H9 (cell line): ENCODE measurements at regions not wholly inside any gene's neighbourhood (a gene's known extent, or its start where the extent isn't known, plus 50 kb on each side); places are given as distances from the start of the nearest gene placed in this dataset.

Experiments
- DNase-seq: peaks from one replicate; pipeline ENCODE4 v3.0.0-alpha.2; 2017
- H2AFZ ChIP-seq: one replicate; pipeline ENCODE4 v1.6.1; 2013; ENCODE audit warnings: mild to moderate bottlenecking, low read length, control low read depth, moderate library complexity
- H2AK5ac ChIP-seq: 2 replicates; pipeline ENCODE4 v1.6.1; 2013; ENCODE audit warnings: low read length, control low read depth, mixed read lengths; ENCODE audit not compliant: insufficient read length
- H2BK120ac ChIP-seq: one replicate; pipeline ENCODE4 v1.6.1; 2013; ENCODE audit warnings: low read depth, mild to moderate bottlenecking, low read length, control low read depth, inconsistent platforms; ENCODE audit not compliant: poor library complexity, severe bottlenecking
- H2BK12ac ChIP-seq: 2 replicates; pipeline ENCODE4 v1.6.1; 2013; ENCODE audit warnings: low read length, control low read depth, mixed read lengths, low read depth; ENCODE audit not compliant: insufficient read length
- H2BK15ac ChIP-seq: 2 replicates; pipeline ENCODE4 v1.6.1; 2013; ENCODE audit warnings: low read depth, low read length, control low read depth
- H2BK20ac ChIP-seq: one replicate; pipeline ENCODE4 v1.6.1; 2013; ENCODE audit warnings: low read depth, mild to moderate bottlenecking, low read length, control low read depth, inconsistent platforms; ENCODE audit not compliant: poor library complexity, severe bottlenecking
- H2BK5ac ChIP-seq: 2 replicates; pipeline ENCODE4 v1.6.1; 2013; ENCODE audit warnings: low read length, control low read depth, mixed read lengths; ENCODE audit not compliant: insufficient read length
- H3K14ac ChIP-seq: 2 replicates; pipeline ENCODE4 v1.6.1; 2013; ENCODE audit warnings: low read length, control low read depth; ENCODE audit not compliant: insufficient read depth
- H3K18ac ChIP-seq: 2 replicates; pipeline ENCODE4 v1.6.1; 2013; ENCODE audit warnings: low read depth, mild to moderate bottlenecking, mixed read lengths, low read length, control low read depth; ENCODE audit not compliant: insufficient read length
- H3K23ac ChIP-seq: 2 replicates; pipeline ENCODE4 v1.6.1; 2013; ENCODE audit warnings: low read length, control low read depth, mixed read lengths, low read depth; ENCODE audit not compliant: insufficient read length
- H3K23me2 ChIP-seq: 2 replicates; pipeline ENCODE4 v1.6.1; 2013; ENCODE audit warnings: low read depth, mild to moderate bottlenecking, mixed read lengths, low read length, control low read depth; ENCODE audit not compliant: insufficient read length, poor library complexity, severe bottlenecking
- H3K27ac ChIP-seq: 2 replicates; pipeline ENCODE4 v1.5.1; 2013; ENCODE audit warnings: low read length, control low read depth, mixed read lengths, low read depth; ENCODE audit not compliant: insufficient read length
- H3K27me3 ChIP-seq: 2 replicates; pipeline ENCODE4 v1.6.1; 2013; ENCODE audit warnings: low read length, control low read depth, inconsistent platforms; ENCODE audit not compliant: insufficient read depth
- H3K4ac ChIP-seq: 2 replicates; pipeline ENCODE4 v1.6.1; 2013; ENCODE audit warnings: low read depth, mild to moderate bottlenecking, control low read depth, inconsistent platforms, low read length, moderate library complexity
- H3K4me1 ChIP-seq: 2 replicates; pipeline ENCODE4 v1.6.1; 2013; ENCODE audit warnings: low read length, control low read depth, inconsistent platforms; ENCODE audit not compliant: insufficient read depth
- H3K4me2 ChIP-seq: 2 replicates; pipeline ENCODE4 v1.6.1; 2013; ENCODE audit warnings: low read length, control low read depth, mixed read lengths; ENCODE audit not compliant: insufficient read length, insufficient read depth
- H3K56ac ChIP-seq: 2 replicates; pipeline ENCODE4 v1.6.1; 2013; ENCODE audit warnings: low read depth, mild to moderate bottlenecking, mixed read lengths, low read length, control low read depth; ENCODE audit not compliant: insufficient read length
- H3K79me1 ChIP-seq: 2 replicates; pipeline ENCODE4 v1.6.1; 2013; ENCODE audit warnings: low read depth, mild to moderate bottlenecking, moderate library complexity, low read length, control low read depth, inconsistent platforms; ENCODE audit not compliant: insufficient read depth, poor library complexity, severe bottlenecking
- H3K79me2 ChIP-seq: 2 replicates; pipeline ENCODE4 v1.6.1; 2013; ENCODE audit warnings: low read length, control low read depth, inconsistent platforms; ENCODE audit not compliant: insufficient read depth
- H3K9ac ChIP-seq: 2 replicates; pipeline ENCODE4 v1.6.1; 2013; ENCODE audit warnings: low read length, control low read depth, mixed read lengths; ENCODE audit not compliant: insufficient read length; ENCODE audit errors: extremely low read depth
- H3K9me3 ChIP-seq: one replicate; pipeline ENCODE4 v1.6.1; 2013; ENCODE audit warnings: low read depth, low read length, inconsistent platforms; ENCODE audit not compliant: control insufficient read depth
- H3T11ph ChIP-seq: one replicate; pipeline ENCODE4 v1.6.1; 2013; ENCODE audit warnings: mild to moderate bottlenecking, low read length, control low read depth, inconsistent platforms
- H4K20me1 ChIP-seq: one replicate; pipeline ENCODE4 v1.6.1; 2013; ENCODE audit not compliant: control insufficient read depth, insufficient read length, insufficient read depth
- H4K5ac ChIP-seq: 2 replicates; pipeline ENCODE4 v1.6.1; 2013; ENCODE audit warnings: low read depth, mild to moderate bottlenecking, mixed read lengths, low read length, control low read depth; ENCODE audit not compliant: insufficient read length
- H4K8ac ChIP-seq: replicated peaks from 2 replicates; pipeline ENCODE4 v1.6.1; 2013; ENCODE audit warnings: low read length, control low read depth, mixed read lengths, low read depth; ENCODE audit not compliant: insufficient read length
- H4K91ac ChIP-seq: 2 replicates; pipeline ENCODE4 v1.6.1; 2013; ENCODE audit warnings: low read depth, mild to moderate bottlenecking, moderate library complexity, mixed read lengths, low read length, control low read depth; ENCODE audit not compliant: insufficient read length
- H3K27ac Mint-ChIP-seq, 3 experiments: 2 replicates in 2 of 3; 3 replicates in 1 of 3; pipeline ENCODE4 v1.8.0; 2020 to 2021; ENCODE audit warnings: mixed read lengths in 3 of 3, mild to moderate bottlenecking in 1 of 3, moderate library complexity in 1 of 3
- H3K27me3 Mint-ChIP-seq: 2 replicates; pipeline ENCODE4 v1.8.0; 2021; ENCODE audit warnings: low read depth, mild to moderate bottlenecking, moderate library complexity, mixed read lengths
- H3K36me3 Mint-ChIP-seq, 3 experiments: 2 replicates in 2 of 3; 3 replicates in 1 of 3; pipeline ENCODE4 v1.8.0; 2020 to 2021; ENCODE audit warnings: low read depth in 3 of 3, mixed read lengths in 3 of 3; ENCODE audit not compliant: insufficient read depth in 1 of 3
- H3K4me1 Mint-ChIP-seq, 2 experiments: 2 replicates each; pipeline ENCODE4 v1.8.0; 2020; ENCODE audit warnings: mixed read lengths in 2 of 2
- H3K4me3 Mint-ChIP-seq, 2 experiments: 2 replicates in 1 of 2; 3 replicates in 1 of 2; pipeline ENCODE4 v1.8.0; 2020 to 2021; ENCODE audit warnings: mild to moderate bottlenecking in 2 of 2, mixed read lengths in 2 of 2, moderate library complexity in 1 of 2
- H3K9me3 Mint-ChIP-seq, 2 experiments: 2 replicates in 1 of 2; 3 replicates in 1 of 2; pipeline ENCODE4 v1.8.0; 2020; ENCODE audit warnings: mild to moderate bottlenecking in 2 of 2, mixed read lengths in 2 of 2, moderate library complexity in 1 of 2
- WGBS: extraction: QIAGEN DNeasy Blood & Tissue Kit; methylation state at CpG from one replicate; pipeline ENCODE4 v1.1.7; 2013; ENCODE audit warnings: missing lambda C conversion rate, low lambda C conversion rate, mixed read lengths; ENCODE audit not compliant: insufficient read length; ENCODE audit errors: extremely low coverage; 5-methylcytosine and 5-hydroxymethylcytosine counted together
- TF ChIP-seq, protein P1 (sequence below): fragments of 200-600 bp; sonication (generic); conservative IDR thresholded peaks from 3 replicates; pipeline ENCODE4 v1.8.0; 2021; ENCODE audit warnings: antibody characterized with exemption, mild to moderate bottlenecking

DNA sequence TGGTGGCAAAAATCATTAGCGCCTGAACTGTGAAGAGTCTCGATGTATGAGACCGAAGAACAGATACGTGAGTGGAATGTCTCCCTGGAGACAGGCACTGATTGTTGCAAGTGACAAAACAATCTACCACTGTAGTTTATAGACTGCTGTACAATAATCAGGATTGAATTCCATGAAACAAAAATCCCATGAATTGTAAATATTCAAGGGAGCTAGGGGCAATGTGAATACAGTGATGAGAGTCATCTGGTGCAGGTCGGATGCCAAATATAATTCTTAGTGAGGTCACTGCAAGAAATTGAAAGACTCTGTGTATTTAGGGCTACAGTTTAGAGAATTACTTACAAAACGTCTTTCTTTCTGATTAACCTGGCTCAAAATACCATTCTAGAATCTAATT, 594.4 kb upstream of the VSTM2A start:
- Histone ChIP-seq H3T11ph (no peak overlapping the region), H3K4ac (no peak overlapping the region), H2BK20ac (no peak overlapping the region), H3K79me1 (no peaks in the 10 kb centered on the region), H2AK5ac (no peak overlapping the region), H3K4me2 (no peak overlapping the region), H3K23ac (no peak overlapping the region), H3K9ac (no peak overlapping the region), H4K91ac (no peak overlapping the region), H3K18ac (no peak overlapping the region), H3K27ac (no peak overlapping the region), H2BK120ac (no peak overlapping the region), H2BK12ac (no peak overlapping the region), H3K23me2 (no peaks in the 10 kb centered on the region), H3K9me3 (no peaks in the 10 kb centered on the region), H2BK15ac (no peak overlapping the region), H3K79me2 (no peaks in the 10 kb centered on the region), H3K56ac (no peak overlapping the region), H3K27me3 (no peaks in the 10 kb centered on the region), H4K8ac (no peak overlapping the region), H4K20me1 (no peaks in the 10 kb centered on the region), H2AFZ (no peak overlapping the region), H3K14ac (no peak overlapping the region), H4K5ac (no peak overlapping the region), H2BK5ac (no peak overlapping the region), H3K4me1 (no peaks in the 10 kb centered on the region)
- Mint-ChIP-seq H3K9me3 (no peaks in the 10 kb centered on the region; a peak in 1 of 5 replicates), H3K27me3 (no peaks in the 10 kb centered on the region), H3K27ac (no peak overlapping the region), H3K4me1 (no peaks in the 10 kb centered on the region), H3K4me3 (no peak overlapping the region), H3K36me3 (no peaks in the 10 kb centered on the region)
- TF ChIP-seq, protein P1, sequence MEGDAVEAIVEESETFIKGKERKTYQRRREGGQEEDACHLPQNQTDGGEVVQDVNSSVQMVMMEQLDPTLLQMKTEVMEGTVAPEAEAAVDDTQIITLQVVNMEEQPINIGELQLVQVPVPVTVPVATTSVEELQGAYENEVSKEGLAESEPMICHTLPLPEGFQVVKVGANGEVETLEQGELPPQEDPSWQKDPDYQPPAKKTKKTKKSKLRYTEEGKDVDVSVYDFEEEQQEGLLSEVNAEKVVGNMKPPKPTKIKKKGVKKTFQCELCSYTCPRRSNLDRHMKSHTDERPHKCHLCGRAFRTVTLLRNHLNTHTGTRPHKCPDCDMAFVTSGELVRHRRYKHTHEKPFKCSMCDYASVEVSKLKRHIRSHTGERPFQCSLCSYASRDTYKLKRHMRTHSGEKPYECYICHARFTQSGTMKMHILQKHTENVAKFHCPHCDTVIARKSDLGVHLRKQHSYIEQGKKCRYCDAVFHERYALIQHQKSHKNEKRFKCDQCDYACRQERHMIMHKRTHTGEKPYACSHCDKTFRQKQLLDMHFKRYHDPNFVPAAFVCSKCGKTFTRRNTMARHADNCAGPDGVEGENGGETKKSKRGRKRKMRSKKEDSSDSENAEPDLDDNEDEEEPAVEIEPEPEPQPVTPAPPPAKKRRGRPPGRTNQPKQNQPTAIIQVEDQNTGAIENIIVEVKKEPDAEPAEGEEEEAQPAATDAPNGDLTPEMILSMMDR, result no peak
- WGBS, result no CpG with 5 or more reads among the region's 6 CpGs
- DNase-seq, result no peak
